ENCODE measurements at regions not wholly inside any gene's neighbourhood (a gene's known extent, or its start where the extent isn't known, plus 50 kb on each side); places are given as distances from the start of the nearest gene placed in this dataset.

DNA sequence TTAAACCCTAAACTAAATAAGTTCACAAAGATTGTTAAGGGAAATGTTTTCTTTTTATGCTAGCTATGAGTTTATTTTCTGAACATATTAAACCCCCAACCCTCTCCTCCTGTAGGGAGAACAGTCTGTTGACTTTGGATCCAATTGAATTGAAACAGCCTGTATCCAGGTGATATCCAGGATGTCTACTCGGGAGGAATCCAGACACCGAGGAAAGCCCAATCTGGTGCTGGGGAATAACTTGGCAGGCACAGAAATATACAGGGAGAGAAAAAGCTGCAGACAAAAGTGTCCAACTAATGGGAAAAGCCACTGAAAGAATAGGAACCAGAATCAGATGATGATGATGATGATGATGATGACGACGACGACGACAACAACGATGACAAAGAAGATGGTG, 93.9 kb upstream of the API5 start:
- H3K36me3 ChIP-seq (ENCODE audit: control insufficient read depth in 2 of 2, insufficient read depth in 2 of 2, low read length in 1 of 2), result no peaks in the 10 kb centered on the region
- H3K9me3 ChIP-seq (ENCODE audit: control insufficient read depth in 2 of 2, insufficient read depth in 1 of 2, low read length in 1 of 2), result no peaks in the 10 kb centered on the region
- no peaks in the 10 kb centered on the region for H3K4me1 ChIP-seq (ENCODE audit: control insufficient read depth in 2 of 2, insufficient read depth in 2 of 2, low read length in 2 of 2)
- H3K4me3 ChIP-seq (ENCODE audit: low read length in 2 of 2), result no peak overlapping the region
- H3K27me3 ChIP-seq (ENCODE audit: control insufficient read depth in 2 of 2, insufficient read depth in 1 of 2, low read length in 1 of 2), result no peaks in the 10 kb centered on the region
- no peak for DNase-seq (ENCODE audit: low read depth in 6 of 9, low spot score in 9 of 9)
- whole genome bisulfite sequencing, result 96% methylated on average over 7 of the region's 7 CpGs
- no peak overlapping the region for H3K27ac ChIP-seq (ENCODE audit: low read depth in 1 of 2, low read length in 1 of 2)

DNA sequence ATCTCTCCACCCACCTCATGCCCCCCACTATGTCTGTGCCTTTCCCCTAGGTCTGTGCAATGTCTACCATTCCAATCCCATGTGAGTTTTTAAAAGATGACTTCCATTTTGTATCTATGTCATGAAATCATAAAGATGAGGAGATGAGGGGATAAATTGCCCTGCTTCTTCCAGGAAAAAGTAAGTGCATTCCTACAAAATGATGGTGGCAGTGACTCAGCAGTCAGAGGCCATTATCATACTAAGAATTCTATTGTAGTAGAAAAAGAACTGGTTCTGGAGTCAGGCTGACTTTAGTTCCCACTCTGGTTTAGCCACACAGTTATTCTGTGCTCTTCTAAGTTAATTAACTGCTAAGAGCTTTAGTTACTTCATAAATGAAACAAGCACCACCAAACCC, 89.6 kb upstream of the API5 start:
- DNase-seq (ENCODE audit: low read depth in 6 of 9, low spot score in 9 of 9), result no peak
- H3K9me3 ChIP-seq (ENCODE audit: control insufficient read depth in 2 of 2, insufficient read depth in 1 of 2, low read length in 1 of 2), result no peaks in the 10 kb centered on the region
- no peaks in the 10 kb centered on the region for H3K36me3 ChIP-seq (ENCODE audit: control insufficient read depth in 2 of 2, insufficient read depth in 2 of 2, low read length in 1 of 2)
- H3K4me1 ChIP-seq (ENCODE audit: control insufficient read depth in 2 of 2, insufficient read depth in 2 of 2, low read length in 2 of 2), result no peaks in the 10 kb centered on the region
- no peaks in the 10 kb centered on the region for H3K27me3 ChIP-seq (ENCODE audit: control insufficient read depth in 2 of 2, insufficient read depth in 1 of 2, low read length in 1 of 2)
- H3K27ac ChIP-seq (ENCODE audit: low read depth in 1 of 2, low read length in 1 of 2), result no peak overlapping the region
- H3K4me3 ChIP-seq (ENCODE audit: low read length in 2 of 2), result no peak overlapping the region

DNA sequence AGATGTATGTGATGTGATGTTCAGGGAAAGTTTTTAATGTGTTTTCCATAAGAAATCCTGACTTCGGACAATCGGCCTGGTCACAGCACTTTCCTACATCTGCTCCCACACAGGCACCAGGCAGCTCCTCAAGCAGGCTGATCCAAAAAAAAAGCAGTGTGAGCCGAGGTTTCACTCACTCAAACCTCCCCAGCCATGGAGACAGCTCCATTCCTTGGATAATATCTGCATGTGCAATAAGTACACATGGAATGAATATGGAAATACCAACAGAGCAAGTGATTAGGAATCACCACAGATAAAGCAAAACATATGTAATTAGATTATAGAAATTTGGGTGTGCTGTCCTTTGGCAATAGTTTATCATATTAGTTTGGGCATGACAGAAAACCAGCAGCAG, 88.8 kb upstream of the API5 start:
- no peaks in the 10 kb centered on the region for H3K36me3 ChIP-seq (ENCODE audit: control insufficient read depth in 2 of 2, insufficient read depth in 2 of 2, low read length in 1 of 2)
- no peak overlapping the region for H3K4me3 ChIP-seq (ENCODE audit: low read length in 2 of 2)
- H3K27me3 ChIP-seq (ENCODE audit: control insufficient read depth in 2 of 2, insufficient read depth in 1 of 2, low read length in 1 of 2), result no peaks in the 10 kb centered on the region
- DNase-seq (ENCODE audit: low read depth in 6 of 9, low spot score in 9 of 9), result no peak
- H3K27ac ChIP-seq (ENCODE audit: low read depth in 1 of 2, low read length in 1 of 2), result no peak overlapping the region
- H3K9me3 ChIP-seq (ENCODE audit: control insufficient read depth in 2 of 2, insufficient read depth in 1 of 2, low read length in 1 of 2), result no peaks in the 10 kb centered on the region
- WGBS, result 86% methylated on average over 3 of the region's 3 CpGs
- no peaks in the 10 kb centered on the region for H3K4me1 ChIP-seq (ENCODE audit: control insufficient read depth in 2 of 2, insufficient read depth in 2 of 2, low read length in 2 of 2)

DNA sequence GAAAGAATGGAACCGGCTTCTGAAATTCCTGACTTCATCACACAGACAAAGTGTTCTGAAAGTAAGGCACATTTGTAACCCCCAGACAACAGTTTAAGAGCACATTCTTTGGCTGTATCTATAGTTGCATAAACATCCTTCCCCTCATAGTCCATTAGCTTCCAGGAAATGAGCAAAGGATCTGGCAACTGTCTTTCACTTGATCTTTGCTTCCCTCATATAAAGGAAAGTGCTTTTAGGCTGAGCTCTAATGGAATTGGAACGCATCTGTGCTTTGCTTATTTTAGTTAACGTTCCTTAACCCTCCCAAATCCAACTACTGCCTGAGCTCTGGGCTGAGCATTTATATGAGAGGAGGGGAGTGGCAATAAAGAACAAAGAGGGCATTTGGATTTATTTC, 76.9 kb upstream of the API5 start:
- WGBS, result 19% methylated on average over 3 of the region's 3 CpGs
- DNase-seq (ENCODE audit: low read depth in 6 of 9, low spot score in 9 of 9), result no peak
- H3K4me3 ChIP-seq (ENCODE audit: low read length in 2 of 2), result no peak overlapping the region
- no peaks in the 10 kb centered on the region for H3K4me1 ChIP-seq (ENCODE audit: control insufficient read depth in 2 of 2, insufficient read depth in 2 of 2, low read length in 2 of 2)
- no peaks in the 10 kb centered on the region for H3K9me3 ChIP-seq (ENCODE audit: control insufficient read depth in 2 of 2, insufficient read depth in 1 of 2, low read length in 1 of 2)
- no peaks in the 10 kb centered on the region for H3K27me3 ChIP-seq (ENCODE audit: control insufficient read depth in 2 of 2, insufficient read depth in 1 of 2, low read length in 1 of 2)
- H3K27ac ChIP-seq (ENCODE audit: low read depth in 1 of 2, low read length in 1 of 2), result no peak overlapping the region
- no peaks in the 10 kb centered on the region for H3K36me3 ChIP-seq (ENCODE audit: control insufficient read depth in 2 of 2, insufficient read depth in 2 of 2, low read length in 1 of 2)

DNA sequence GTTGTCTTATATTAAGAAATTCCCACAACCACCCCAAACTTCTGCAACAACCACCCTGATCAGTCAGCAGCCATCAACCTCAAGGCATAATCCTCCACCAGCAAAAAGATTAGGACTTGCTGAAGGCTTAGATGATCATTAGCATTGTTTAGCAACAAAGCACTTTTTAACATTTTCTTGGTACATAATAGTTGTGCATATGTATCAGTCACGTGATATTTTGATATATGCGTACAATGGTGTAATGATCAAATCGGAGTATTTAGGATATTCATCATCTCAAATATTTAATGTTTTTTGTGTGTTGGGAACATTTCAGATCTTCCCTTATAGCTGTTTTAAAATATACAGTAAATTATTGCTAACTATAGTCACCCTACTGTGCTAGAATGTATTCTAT, 73.5 kb upstream of the API5 start:
- no peak for DNase-seq (ENCODE audit: low read depth in 6 of 9, low spot score in 9 of 9)
- H3K9me3 ChIP-seq (ENCODE audit: control insufficient read depth in 2 of 2, insufficient read depth in 1 of 2, low read length in 1 of 2), result no peaks in the 10 kb centered on the region
- no peak overlapping the region for H3K27ac ChIP-seq (ENCODE audit: low read depth in 1 of 2, low read length in 1 of 2)
- H3K4me1 ChIP-seq (ENCODE audit: control insufficient read depth in 2 of 2, insufficient read depth in 2 of 2, low read length in 2 of 2), result no peaks in the 10 kb centered on the region
- WGBS, result over 99% methylated on average over 3 of the region's 3 CpGs
- H3K36me3 ChIP-seq (ENCODE audit: control insufficient read depth in 2 of 2, insufficient read depth in 2 of 2, low read length in 1 of 2), result no peaks in the 10 kb centered on the region
- H3K4me3 ChIP-seq (ENCODE audit: low read length in 2 of 2), result no peak overlapping the region
- no peaks in the 10 kb centered on the region for H3K27me3 ChIP-seq (ENCODE audit: control insufficient read depth in 2 of 2, insufficient read depth in 1 of 2, low read length in 1 of 2)

DNA sequence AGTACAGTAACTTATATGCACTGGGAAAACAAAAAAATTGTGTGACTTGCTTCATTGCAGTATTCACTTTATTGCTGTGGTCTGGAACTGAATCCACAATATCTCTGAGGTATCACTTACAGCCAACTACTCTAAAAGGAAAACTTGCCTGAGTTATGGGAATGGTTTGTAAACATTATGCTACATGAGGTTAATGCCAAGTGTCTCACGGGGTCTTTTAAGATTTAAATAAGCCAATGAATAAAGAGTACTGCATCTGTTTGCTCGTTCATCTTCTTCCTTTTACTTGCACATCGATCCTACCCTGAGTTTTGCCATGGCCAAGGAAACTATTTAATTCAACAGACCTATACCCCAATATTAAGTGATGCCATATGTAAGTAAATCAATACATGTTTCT, 72.0 kb upstream of the API5 start:
- no peaks in the 10 kb centered on the region for H3K4me1 ChIP-seq (ENCODE audit: control insufficient read depth in 2 of 2, insufficient read depth in 2 of 2, low read length in 2 of 2)
- no peak for DNase-seq (ENCODE audit: low read depth in 6 of 9, low spot score in 9 of 9)
- no peaks in the 10 kb centered on the region for H3K27me3 ChIP-seq (ENCODE audit: control insufficient read depth in 2 of 2, insufficient read depth in 1 of 2, low read length in 1 of 2)
- no peak overlapping the region for H3K4me3 ChIP-seq (ENCODE audit: low read length in 2 of 2)
- H3K27ac ChIP-seq (ENCODE audit: low read depth in 1 of 2, low read length in 1 of 2), result no peak overlapping the region
- no peaks in the 10 kb centered on the region for H3K36me3 ChIP-seq (ENCODE audit: control insufficient read depth in 2 of 2, insufficient read depth in 2 of 2, low read length in 1 of 2)
- 74% methylated on average over 3 of the region's 3 CpGs for WGBS
- no peaks in the 10 kb centered on the region for H3K9me3 ChIP-seq (ENCODE audit: control insufficient read depth in 2 of 2, insufficient read depth in 1 of 2, low read length in 1 of 2)

DNA sequence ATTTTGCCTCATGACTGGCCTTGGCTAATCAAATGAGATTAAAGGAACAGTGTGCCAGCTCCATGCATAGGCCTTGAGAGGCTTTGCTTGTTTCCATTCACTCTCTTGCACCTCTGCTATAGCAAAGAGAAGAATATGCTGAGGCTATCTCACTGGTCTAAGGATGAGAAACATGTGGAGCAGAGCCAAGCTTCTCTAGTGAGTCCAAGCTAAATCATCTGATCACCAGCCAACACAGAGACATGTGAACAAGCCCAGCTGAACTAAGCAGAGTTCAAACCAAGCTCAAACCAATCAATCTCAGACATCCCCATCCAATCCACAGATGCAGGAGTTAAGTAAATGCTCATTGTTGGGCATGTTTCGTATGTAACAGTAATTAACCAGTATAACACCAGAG, 69.4 kb upstream of the API5 start:
- H3K36me3 ChIP-seq (ENCODE audit: control insufficient read depth in 2 of 2, insufficient read depth in 2 of 2, low read length in 1 of 2), result no peaks in the 10 kb centered on the region
- no peak for DNase-seq (ENCODE audit: low read depth in 6 of 9, low spot score in 9 of 9)
- no peaks in the 10 kb centered on the region for H3K27me3 ChIP-seq (ENCODE audit: control insufficient read depth in 2 of 2, insufficient read depth in 1 of 2, low read length in 1 of 2)
- H3K27ac ChIP-seq (ENCODE audit: low read depth in 1 of 2, low read length in 1 of 2), result no peak overlapping the region
- H3K4me1 ChIP-seq (ENCODE audit: control insufficient read depth in 2 of 2, insufficient read depth in 2 of 2, low read length in 2 of 2), result no peaks in the 10 kb centered on the region
- no peaks in the 10 kb centered on the region for H3K9me3 ChIP-seq (ENCODE audit: control insufficient read depth in 2 of 2, insufficient read depth in 1 of 2, low read length in 1 of 2)
- 76% methylated on average over 1 of the region's 1 CpG for WGBS
- no peak overlapping the region for H3K4me3 ChIP-seq (ENCODE audit: low read length in 2 of 2)

DNA sequence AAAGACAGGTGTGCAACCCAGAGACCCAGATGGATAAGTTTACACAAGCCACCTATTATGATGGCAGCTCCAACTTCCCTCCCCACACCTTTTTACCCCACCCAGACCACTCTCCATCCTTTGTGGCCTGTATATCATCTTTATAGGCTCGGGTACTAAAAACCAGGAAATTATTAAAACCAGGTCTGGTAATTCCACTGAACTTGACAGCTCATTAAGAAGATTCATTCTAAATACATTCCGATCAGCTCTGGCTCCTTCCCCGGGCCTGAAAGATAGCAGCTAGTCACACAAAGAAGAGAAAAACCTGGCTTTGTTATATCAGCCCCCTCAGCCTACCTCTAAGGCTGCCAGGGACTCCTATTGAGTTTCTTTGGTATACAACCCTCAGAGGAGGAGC, 67.9 kb upstream of the API5 start:
- Histone ChIP-seq H3K4me1 (ENCODE audit: control insufficient read depth in 2 of 2, insufficient read depth in 2 of 2, low read length in 2 of 2) (no peaks in the 10 kb centered on the region), H3K4me3 (ENCODE audit: low read length in 2 of 2) (no peak overlapping the region), H3K27ac (ENCODE audit: low read depth in 1 of 2, low read length in 1 of 2) (no peak overlapping the region), H3K9me3 (ENCODE audit: control insufficient read depth in 2 of 2, insufficient read depth in 1 of 2, low read length in 1 of 2) (no peaks in the 10 kb centered on the region), H3K27me3 (ENCODE audit: control insufficient read depth in 2 of 2, insufficient read depth in 1 of 2, low read length in 1 of 2) (no peaks in the 10 kb centered on the region), H3K36me3 (ENCODE audit: control insufficient read depth in 2 of 2, insufficient read depth in 2 of 2, low read length in 1 of 2) (no peaks in the 10 kb centered on the region)
- DNase-seq (ENCODE audit: low read depth in 6 of 9, low spot score in 9 of 9), result no peak
- 37% methylated on average over 3 of the region's 3 CpGs for WGBS

DNA sequence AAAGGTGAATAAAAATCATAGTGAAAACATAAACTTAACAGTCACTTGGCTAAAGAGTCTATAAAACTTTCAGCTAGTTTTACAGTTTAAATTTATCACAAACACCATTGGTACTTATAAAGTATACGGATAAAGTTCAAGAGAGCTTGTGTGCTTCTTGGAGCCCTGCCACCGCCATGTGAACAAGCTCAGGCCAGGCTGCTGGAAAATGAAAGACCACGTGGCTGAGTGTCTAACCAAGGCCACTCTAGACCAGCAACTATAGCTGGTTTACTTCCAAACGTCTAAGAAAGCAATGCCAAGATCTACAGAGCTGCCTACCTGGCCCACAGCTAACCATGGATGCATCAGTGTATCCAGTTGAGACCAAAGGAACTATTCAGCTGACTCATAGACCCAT, 66.3 kb upstream of the API5 start:
- Histone ChIP-seq H3K4me3 (ENCODE audit: low read length in 2 of 2) (no peak overlapping the region), H3K4me1 (ENCODE audit: control insufficient read depth in 2 of 2, insufficient read depth in 2 of 2, low read length in 2 of 2) (no peaks in the 10 kb centered on the region), H3K36me3 (ENCODE audit: control insufficient read depth in 2 of 2, insufficient read depth in 2 of 2, low read length in 1 of 2) (no peaks in the 10 kb centered on the region), H3K27ac (ENCODE audit: low read depth in 1 of 2, low read length in 1 of 2) (no peak overlapping the region), H3K27me3 (ENCODE audit: control insufficient read depth in 2 of 2, insufficient read depth in 1 of 2, low read length in 1 of 2) (no peaks in the 10 kb centered on the region), H3K9me3 (ENCODE audit: control insufficient read depth in 2 of 2, insufficient read depth in 1 of 2, low read length in 1 of 2) (no peaks in the 10 kb centered on the region)
- DNase-seq (ENCODE audit: low read depth in 6 of 9, low spot score in 9 of 9), result no peak
- 75% methylated on average over 4 of the region's 4 CpGs for WGBS

DNA sequence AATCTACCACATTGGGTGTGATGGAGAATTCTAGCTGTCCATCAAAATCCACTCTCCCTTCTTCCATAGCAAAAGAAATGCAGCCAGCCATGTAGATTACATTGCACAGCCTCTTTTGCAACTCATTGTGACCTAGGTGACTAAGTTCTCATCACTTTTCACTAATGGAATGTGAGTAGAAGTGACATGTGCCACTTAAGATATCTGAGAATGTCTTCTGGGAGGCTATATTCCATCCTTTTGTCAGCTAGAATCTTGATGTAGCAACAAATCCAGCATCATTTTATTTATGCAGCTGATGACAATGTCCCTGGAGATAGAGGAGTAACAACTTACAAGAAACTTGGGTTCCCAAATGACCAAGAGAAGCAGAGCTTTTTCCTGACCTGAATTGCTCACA, 61.5 kb upstream of the API5 start:
- Histone ChIP-seq H3K27ac (ENCODE audit: low read depth in 1 of 2, low read length in 1 of 2) (no peak overlapping the region), H3K27me3 (ENCODE audit: control insufficient read depth in 2 of 2, insufficient read depth in 1 of 2, low read length in 1 of 2) (no peaks in the 10 kb centered on the region), H3K9me3 (ENCODE audit: control insufficient read depth in 2 of 2, insufficient read depth in 1 of 2, low read length in 1 of 2) (no peaks in the 10 kb centered on the region), H3K4me1 (ENCODE audit: control insufficient read depth in 2 of 2, insufficient read depth in 2 of 2, low read length in 2 of 2) (no peaks in the 10 kb centered on the region), H3K36me3 (ENCODE audit: control insufficient read depth in 2 of 2, insufficient read depth in 2 of 2, low read length in 1 of 2) (no peaks in the 10 kb centered on the region), H3K4me3 (ENCODE audit: low read length in 2 of 2) (no peak overlapping the region)
- no peak for DNase-seq (ENCODE audit: low read depth in 6 of 9, low spot score in 9 of 9)
